ENCODE measurements at regions not wholly inside any gene's neighbourhood (a gene's known extent, or its start where the extent isn't known, plus 50 kb on each side); places are given as distances from the start of the nearest gene placed in this dataset.

DNA sequence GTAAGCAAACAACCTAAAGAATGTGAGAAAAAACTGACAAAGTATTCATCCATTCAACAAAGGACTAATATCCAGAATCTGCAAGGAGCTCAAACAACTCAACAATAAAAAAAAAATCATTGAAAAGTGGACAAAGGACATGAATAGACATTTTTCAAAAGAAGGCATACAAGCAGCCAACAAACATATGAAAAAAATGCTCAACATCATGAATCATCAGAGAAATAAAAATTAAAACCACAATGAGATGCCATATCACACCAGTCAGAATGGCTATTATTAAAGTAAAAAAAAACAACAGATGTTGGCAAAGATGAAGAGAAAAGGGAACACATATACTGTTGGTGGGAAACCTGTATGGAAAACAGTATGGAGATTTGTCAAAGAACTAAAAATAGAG lies 120.7 kb upstream of the ADGRL3 start:
- DNase-seq, result no peak
- Histone ChIP-seq H3K4me3 (ENCODE audit: insufficient read depth, low read depth, low read length) (no peak overlapping the region), H3K27me3 (ENCODE audit: control insufficient read depth, insufficient read depth, low read length) (no peaks in the 10 kb centered on the region), H3K36me3 (replicated peaks; ENCODE audit: control insufficient read depth, insufficient read depth, low read length) (no peaks in the 10 kb centered on the region)

DNA sequence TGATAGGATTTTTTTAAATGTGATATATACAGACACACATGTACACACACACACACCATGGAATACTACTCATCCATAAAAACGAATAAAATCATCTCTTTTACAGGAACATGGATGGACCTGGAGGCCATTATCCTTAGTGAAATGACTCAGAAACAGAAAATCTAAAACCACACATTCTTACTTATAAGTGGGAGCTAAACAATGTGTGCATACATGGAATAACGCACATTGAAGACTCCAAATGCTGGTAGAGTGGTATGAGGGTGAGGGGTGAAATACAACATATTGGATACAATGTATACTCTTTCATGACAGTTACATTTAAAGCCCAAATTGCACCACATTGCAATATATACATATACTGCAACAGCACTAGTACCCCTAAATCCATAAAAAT lies 120.2 kb upstream of the ADGRL3 start:
- Histone ChIP-seq H3K27me3 (ENCODE audit: control insufficient read depth, insufficient read depth, low read length) (no peaks in the 10 kb centered on the region), H3K4me3 (ENCODE audit: insufficient read depth, low read depth, low read length) (no peak overlapping the region), H3K36me3 (replicated peaks; ENCODE audit: control insufficient read depth, insufficient read depth, low read length) (no peaks in the 10 kb centered on the region)
- DNase-seq, result no peak

DNA sequence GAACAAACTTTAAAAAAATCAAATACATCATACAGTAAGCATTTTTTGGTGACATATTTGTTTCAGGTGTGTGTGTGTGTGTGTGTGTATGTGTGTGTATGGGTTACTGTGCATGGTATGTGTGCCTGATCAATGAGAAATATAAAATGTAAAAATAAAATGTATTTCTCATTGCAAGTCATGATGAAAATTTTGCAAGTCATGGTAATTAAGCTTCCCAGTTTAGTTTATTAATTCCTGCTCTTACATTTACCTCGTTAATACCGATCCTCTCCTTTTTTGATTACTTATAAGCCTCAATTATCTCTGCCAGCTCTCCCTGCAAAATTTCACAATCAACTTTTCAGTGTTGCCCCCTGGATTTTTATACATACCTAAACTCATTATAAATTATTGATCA lies 114.6 kb upstream of the ADGRL3 start:
- no peaks in the 10 kb centered on the region for H3K27me3 ChIP-seq (ENCODE audit: control insufficient read depth, insufficient read depth, low read length)
- H3K36me3 ChIP-seq (replicated peaks; ENCODE audit: control insufficient read depth, insufficient read depth, low read length), result no peaks in the 10 kb centered on the region
- H3K4me3 ChIP-seq (ENCODE audit: insufficient read depth, low read depth, low read length), result no peak overlapping the region
- no peak for DNase-seq

DNA sequence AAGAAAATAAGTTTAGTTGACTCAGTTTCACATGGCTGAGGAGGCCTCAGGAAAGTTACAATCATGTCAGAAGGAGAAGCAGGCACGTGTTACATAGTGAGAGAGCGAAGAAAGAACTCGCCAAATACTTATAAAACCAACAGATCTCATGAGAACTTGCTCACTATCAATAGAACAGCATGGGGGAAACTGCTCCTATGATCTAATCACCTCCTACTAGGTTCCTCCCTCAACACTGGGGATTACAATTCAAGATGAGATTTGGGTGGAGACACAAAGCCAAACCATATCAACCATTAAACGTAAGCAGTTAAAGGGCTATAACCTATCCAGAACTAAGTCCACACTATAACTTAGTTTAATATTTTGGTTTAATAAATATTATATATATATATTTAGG lies 113.8 kb upstream of the ADGRL3 start:
- no peaks in the 10 kb centered on the region for H3K27me3 ChIP-seq (ENCODE audit: control insufficient read depth, insufficient read depth, low read length)
- no peak for DNase-seq
- no peaks in the 10 kb centered on the region for H3K36me3 ChIP-seq (replicated peaks; ENCODE audit: control insufficient read depth, insufficient read depth, low read length)
- H3K4me3 ChIP-seq (ENCODE audit: insufficient read depth, low read depth, low read length), result no peak overlapping the region

DNA sequence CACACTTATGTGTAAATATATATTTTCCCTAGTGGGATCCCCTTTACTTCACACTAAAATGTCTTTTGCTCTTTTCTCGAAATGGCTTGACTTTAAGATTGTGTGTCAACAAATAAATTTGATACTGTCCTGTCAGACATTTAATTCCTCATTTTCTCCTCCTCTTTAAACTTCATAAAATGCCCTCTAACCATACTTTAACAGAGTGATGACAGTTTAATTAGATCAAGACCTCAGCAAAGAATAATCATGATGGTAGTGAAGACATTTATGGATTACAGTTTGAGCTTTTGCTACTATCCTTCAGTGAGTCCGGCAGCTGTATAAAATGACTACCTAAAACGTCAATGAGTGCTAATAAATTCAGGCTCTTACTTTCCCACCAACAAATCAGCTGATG lies 113.1 kb upstream of the ADGRL3 start:
- DNase-seq, result no peak
- H3K36me3 ChIP-seq (replicated peaks; ENCODE audit: control insufficient read depth, insufficient read depth, low read length), result no peaks in the 10 kb centered on the region
- H3K4me3 ChIP-seq (ENCODE audit: insufficient read depth, low read depth, low read length), result no peak overlapping the region
- H3K27me3 ChIP-seq (ENCODE audit: control insufficient read depth, insufficient read depth, low read length), result no peaks in the 10 kb centered on the region

DNA sequence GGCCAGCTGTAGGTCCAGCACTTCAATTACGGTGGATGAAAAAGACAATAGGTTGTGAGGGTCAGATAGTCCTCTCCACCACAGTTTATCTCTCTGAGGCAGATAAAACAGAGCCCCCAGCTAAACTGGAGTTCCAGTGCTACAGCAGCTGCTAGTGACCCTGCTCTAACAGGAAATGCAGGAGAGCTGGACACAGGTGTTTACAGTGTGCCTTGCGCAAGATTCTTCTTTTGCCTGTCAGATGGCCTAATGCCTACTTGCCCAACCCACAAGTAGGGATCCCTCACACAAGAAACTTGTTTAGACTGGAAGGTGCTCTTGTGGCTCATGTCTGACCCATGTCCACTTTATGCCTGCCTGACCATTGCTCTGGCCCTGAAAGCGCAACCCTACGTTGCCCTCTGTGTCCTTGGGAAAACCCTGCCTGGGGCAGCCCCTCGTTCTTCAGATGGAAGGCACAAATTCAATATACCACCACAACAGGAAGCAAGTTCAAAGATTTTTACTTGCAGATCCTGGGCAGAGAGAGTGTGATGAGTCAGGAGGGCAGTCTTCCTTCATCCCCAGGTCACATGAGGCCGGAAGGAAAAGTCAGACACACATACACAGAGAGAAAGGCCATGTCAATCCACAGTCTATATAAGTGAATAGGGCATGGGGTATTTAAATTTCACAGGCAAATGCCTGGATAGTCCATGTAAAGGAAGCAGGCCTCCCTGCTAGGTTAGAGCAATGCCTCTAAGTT lies 105.1 kb upstream of the ADGRL3 start:
- H3K36me3 ChIP-seq (replicated peaks; ENCODE audit: control insufficient read depth, insufficient read depth, low read length), result no peaks in the 10 kb centered on the region
- no peaks in the 10 kb centered on the region for H3K27me3 ChIP-seq (ENCODE audit: control insufficient read depth, insufficient read depth, low read length)
- DNase-seq, result no peak
- H3K4me3 ChIP-seq (ENCODE audit: insufficient read depth, low read depth, low read length), result no peak overlapping the region

DNA sequence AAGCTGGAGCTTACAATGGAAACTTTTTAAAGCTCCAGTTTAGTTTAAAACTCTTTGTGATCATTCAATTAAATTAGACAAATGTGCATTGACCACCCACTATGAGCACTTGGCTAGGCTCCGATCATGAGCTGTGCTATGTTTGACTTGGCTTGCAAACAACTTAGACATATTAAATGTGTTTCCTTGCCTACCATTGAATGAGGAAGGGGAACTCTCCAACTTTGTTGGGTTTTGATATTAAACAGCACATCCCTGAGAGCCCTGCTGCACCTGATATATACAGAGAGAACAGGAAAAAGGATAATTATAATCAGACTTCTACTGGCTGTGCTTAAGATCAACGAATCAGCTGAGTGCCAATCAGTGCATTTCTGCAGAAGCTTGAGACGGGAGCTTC lies 71.4 kb upstream of the ADGRL3 start:
- H3K27me3 ChIP-seq (ENCODE audit: control insufficient read depth, insufficient read depth, low read length), result no peaks in the 10 kb centered on the region
- no peaks in the 10 kb centered on the region for H3K36me3 ChIP-seq (replicated peaks; ENCODE audit: control insufficient read depth, insufficient read depth, low read length)
- no peak overlapping the region for H3K4me3 ChIP-seq (ENCODE audit: insufficient read depth, low read depth, low read length)
- DNase-seq, result no peak

DNA sequence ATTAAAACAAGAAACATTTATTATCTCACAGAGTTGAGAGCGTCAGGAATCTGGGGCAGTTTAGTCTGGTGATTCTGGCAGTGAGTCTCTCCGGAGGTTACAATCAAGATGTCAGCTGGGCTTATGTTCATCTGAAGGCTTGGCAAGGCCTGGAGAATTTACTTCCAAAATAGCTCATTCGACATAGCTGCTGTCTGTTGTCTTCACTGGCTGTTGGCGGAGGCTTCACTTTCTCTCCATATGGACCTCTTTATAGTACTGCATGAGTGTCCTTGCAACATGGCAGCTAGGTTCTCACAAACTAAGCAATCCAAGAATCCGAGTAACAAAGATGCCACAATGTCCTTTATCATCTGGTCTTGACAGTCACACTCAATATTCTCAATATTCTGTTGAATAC lies 70.2 kb upstream of the ADGRL3 start:
- no peak overlapping the region for H3K4me3 ChIP-seq (ENCODE audit: insufficient read depth, low read depth, low read length)
- DNase-seq, result no peak
- H3K27me3 ChIP-seq (ENCODE audit: control insufficient read depth, insufficient read depth, low read length), result no peaks in the 10 kb centered on the region
- H3K36me3 ChIP-seq (replicated peaks; ENCODE audit: control insufficient read depth, insufficient read depth, low read length), result no peaks in the 10 kb centered on the region

DNA sequence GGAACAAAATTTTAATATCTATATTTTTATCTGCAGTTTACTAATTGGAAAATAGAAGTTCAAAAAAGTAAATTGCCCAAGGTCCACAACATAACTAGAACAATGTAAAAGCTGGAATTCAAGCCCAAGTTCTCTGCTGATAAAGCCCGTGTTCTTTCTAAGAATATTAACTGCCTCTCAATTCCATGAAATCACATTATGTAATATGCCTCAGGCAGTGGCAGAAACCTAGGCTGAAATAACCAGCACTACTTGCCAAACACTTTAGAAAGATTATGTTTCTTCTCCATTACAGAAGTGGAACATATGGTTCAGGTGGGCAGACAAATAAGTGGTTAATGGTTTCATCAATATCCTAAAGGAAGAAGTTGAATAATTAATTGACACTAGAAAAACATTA lies 56.7 kb upstream of the ADGRL3 start:
- no peaks in the 10 kb centered on the region for H3K27me3 ChIP-seq (ENCODE audit: control insufficient read depth, insufficient read depth, low read length)
- no peaks in the 10 kb centered on the region for H3K36me3 ChIP-seq (replicated peaks; ENCODE audit: control insufficient read depth, insufficient read depth, low read length)
- DNase-seq, result no peak
- H3K4me3 ChIP-seq (ENCODE audit: insufficient read depth, low read depth, low read length), result no peak overlapping the region

DNA sequence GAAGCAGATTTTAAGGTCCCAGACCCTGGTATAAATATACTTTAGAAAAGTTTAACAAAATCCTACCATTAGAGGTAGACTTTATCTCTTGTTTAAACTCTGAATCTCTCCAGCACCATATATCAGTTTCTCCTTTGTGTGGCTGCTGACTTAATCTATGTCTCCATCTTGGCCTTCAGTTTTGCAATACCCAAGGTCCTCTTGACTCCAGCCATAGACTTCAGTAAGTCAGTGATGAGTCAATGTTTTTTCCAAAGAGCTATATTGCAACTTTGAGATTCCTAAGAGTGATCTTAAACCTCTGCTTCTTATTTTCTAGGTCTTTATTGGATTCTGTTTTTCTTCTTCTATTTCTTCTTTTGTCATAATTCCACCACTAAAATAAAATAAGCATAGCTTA lies 50.8 kb upstream of the ADGRL3 start:
- no peaks in the 10 kb centered on the region for H3K27me3 ChIP-seq (ENCODE audit: control insufficient read depth, insufficient read depth, low read length)
- no peaks in the 10 kb centered on the region for H3K36me3 ChIP-seq (replicated peaks; ENCODE audit: control insufficient read depth, insufficient read depth, low read length)
- DNase-seq, result no peak
- no peak overlapping the region for H3K4me3 ChIP-seq (ENCODE audit: insufficient read depth, low read depth, low read length)

Measured in H7 (cell line).